OCI-LY1 (cell line): ENCODE measurements at regions not wholly inside any gene's neighbourhood (a gene's known extent, or its start where the extent isn't known, plus 50 kb on each side); places are given as distances from the start of the nearest gene placed in this dataset.

ENCODE experiments used
- EZH2 ChIP-seq: fragments of 200-600 bp; sonication (generic), shearing (Covaris generic); IDR thresholded peaks from 2 replicates; pipeline ENCODE4 v1.8.0; 2017; ENCODE audit warnings: borderline replicate concordance, mixed run types, mild to moderate bottlenecking, antibody characterized with exemption, low read length, moderate library complexity, mixed read lengths
- TF ChIP-seq, protein P1 (sequence below): fragments of 200-600 bp; sonication (generic), shearing (Covaris generic); IDR thresholded peaks from 2 replicates; pipeline ENCODE4 v1.5.1; 2017; ENCODE audit warnings: mild to moderate bottlenecking, antibody characterized with exemption, low read length, moderate library complexity, mixed read lengths

DNA sequence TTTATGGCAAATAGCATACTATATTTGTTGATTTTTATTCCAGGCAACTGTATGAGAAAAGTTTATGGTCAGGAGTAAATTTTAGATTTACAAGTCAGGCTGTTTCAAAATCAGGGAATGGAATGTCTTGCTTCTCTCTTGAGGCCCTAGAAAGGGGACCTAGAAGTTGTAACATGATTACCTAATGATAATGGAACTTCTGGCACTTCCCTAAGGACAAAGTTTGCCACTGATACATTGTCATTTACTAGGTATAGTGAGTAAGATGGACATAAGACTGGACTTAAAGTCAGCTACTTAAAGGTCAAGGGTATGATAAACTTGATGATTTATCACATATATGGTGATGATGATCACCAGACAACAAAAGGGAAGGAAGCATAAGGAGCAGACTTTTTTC lies 103.3 kb upstream of the VRK2 start:
- no peak for TF ChIP-seq EZH2
- TF ChIP-seq, protein P1, sequence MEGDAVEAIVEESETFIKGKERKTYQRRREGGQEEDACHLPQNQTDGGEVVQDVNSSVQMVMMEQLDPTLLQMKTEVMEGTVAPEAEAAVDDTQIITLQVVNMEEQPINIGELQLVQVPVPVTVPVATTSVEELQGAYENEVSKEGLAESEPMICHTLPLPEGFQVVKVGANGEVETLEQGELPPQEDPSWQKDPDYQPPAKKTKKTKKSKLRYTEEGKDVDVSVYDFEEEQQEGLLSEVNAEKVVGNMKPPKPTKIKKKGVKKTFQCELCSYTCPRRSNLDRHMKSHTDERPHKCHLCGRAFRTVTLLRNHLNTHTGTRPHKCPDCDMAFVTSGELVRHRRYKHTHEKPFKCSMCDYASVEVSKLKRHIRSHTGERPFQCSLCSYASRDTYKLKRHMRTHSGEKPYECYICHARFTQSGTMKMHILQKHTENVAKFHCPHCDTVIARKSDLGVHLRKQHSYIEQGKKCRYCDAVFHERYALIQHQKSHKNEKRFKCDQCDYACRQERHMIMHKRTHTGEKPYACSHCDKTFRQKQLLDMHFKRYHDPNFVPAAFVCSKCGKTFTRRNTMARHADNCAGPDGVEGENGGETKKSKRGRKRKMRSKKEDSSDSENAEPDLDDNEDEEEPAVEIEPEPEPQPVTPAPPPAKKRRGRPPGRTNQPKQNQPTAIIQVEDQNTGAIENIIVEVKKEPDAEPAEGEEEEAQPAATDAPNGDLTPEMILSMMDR, result no peak
